ENCODE measurements at regions not wholly inside any gene's neighbourhood (a gene's known extent, or its start where the extent isn't known, plus 50 kb on each side); places are given as distances from the start of the nearest gene placed in this dataset.

DNA sequence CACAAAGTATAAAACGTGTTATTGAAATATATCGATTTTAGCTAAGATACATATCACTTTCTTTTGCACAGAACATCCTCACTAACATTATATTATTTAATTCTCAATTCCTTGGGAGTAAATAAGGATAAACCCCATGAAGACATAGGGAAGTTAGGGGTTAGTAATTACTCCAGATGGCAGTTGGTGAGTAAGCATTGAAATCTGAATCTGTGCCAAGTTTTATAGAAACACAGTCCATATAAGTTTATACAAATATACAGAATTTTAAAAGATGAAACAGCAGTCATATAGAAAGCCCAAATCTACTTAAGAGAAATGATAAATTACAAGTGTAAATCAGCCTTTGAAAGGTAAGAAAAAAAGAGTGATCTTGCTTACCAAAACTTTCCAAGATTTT, 200.4 kb upstream of the SYT10 start:
- Mint-ChIP-seq H3K4me1 (ENCODE audit: low read depth, unreplicated experiment) (peaks cover 2% of the 10 kb centered on the region), H3K9me3 (ENCODE audit: unreplicated experiment) (peaks cover 1% of the 10 kb centered on the region), H3K36me3 (ENCODE audit: low read depth, unreplicated experiment) (no peaks in the 10 kb centered on the region), H3K27ac (ENCODE audit: unreplicated experiment) (no peak overlapping the region), H3K4me3 (ENCODE audit: unreplicated experiment) (no peak overlapping the region), H3K27me3 (ENCODE audit: low read depth, unreplicated experiment) (no peaks in the 10 kb centered on the region)
- H3K4me3 ChIP-seq (ENCODE audit: insufficient read depth, low read depth, low read length), result no peak overlapping the region
- H3K27ac ChIP-seq (ENCODE audit: low read depth, low read length), result no peak overlapping the region
- TF ChIP-seq EZH2 (IDR thresholded peaks at IDR 0.05; ENCODE audit: insufficient read depth, low read length), result no peak
- TF ChIP-seq, protein P1, sequence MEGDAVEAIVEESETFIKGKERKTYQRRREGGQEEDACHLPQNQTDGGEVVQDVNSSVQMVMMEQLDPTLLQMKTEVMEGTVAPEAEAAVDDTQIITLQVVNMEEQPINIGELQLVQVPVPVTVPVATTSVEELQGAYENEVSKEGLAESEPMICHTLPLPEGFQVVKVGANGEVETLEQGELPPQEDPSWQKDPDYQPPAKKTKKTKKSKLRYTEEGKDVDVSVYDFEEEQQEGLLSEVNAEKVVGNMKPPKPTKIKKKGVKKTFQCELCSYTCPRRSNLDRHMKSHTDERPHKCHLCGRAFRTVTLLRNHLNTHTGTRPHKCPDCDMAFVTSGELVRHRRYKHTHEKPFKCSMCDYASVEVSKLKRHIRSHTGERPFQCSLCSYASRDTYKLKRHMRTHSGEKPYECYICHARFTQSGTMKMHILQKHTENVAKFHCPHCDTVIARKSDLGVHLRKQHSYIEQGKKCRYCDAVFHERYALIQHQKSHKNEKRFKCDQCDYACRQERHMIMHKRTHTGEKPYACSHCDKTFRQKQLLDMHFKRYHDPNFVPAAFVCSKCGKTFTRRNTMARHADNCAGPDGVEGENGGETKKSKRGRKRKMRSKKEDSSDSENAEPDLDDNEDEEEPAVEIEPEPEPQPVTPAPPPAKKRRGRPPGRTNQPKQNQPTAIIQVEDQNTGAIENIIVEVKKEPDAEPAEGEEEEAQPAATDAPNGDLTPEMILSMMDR (IDR thresholded peaks at IDR 0.05; ENCODE audit: insufficient read depth, low read depth, low read length), result no peak
- H3K4me1 ChIP-seq (ENCODE audit: insufficient read depth, low read length), result no peaks in the 10 kb centered on the region
- H3K27me3 ChIP-seq (ENCODE audit: insufficient read depth, low read length), result no peaks in the 10 kb centered on the region
- H3K9ac ChIP-seq (ENCODE audit: low read length), result no peak overlapping the region
- H3K9me3 ChIP-seq (ENCODE audit: insufficient read depth, low read depth, low read length), result no peaks in the 10 kb centered on the region
- H3K4me2 ChIP-seq (ENCODE audit: low read length), result no peak overlapping the region
- no peaks in the 10 kb centered on the region for H4K20me1 ChIP-seq (ENCODE audit: insufficient read depth, low read length)
- no peaks in the 10 kb centered on the region for H3K79me2 ChIP-seq (ENCODE audit: insufficient read depth, low read length)
- no peaks in the 10 kb centered on the region for H3K36me3 ChIP-seq (ENCODE audit: insufficient read depth, low read length)
- no peak overlapping the region for H2AFZ ChIP-seq (ENCODE audit: low read depth, low read length)
- no peak for FAIRE-seq
- DNase-seq (ENCODE audit: low read depth), result no peak

DNA sequence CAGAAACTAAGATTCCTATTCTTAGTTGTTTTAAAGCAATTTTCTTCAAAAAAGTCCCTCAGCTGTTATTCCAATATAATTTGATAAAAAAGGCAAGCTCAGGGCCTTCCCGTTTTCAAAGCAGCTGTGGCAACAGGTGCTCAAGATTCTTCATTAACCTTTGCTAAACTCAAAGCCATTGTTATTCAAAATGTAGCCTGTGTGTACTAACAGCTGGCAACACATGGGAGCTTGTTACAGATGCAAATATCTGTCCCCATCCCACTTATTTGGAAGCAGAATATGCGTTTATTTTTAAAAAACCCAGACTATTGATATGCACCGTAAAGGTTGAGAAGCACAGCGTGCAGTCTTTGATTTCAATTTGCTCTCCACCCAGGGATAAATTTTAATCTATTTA, 210.4 kb upstream of the SYT10 start:
- Mint-ChIP-seq H3K4me1 (ENCODE audit: low read depth, unreplicated experiment) (no peaks in the 10 kb centered on the region), H3K36me3 (ENCODE audit: low read depth, unreplicated experiment) (no peaks in the 10 kb centered on the region)
- no peak overlapping the region for H3K9ac ChIP-seq (ENCODE audit: low read length)

DNA sequence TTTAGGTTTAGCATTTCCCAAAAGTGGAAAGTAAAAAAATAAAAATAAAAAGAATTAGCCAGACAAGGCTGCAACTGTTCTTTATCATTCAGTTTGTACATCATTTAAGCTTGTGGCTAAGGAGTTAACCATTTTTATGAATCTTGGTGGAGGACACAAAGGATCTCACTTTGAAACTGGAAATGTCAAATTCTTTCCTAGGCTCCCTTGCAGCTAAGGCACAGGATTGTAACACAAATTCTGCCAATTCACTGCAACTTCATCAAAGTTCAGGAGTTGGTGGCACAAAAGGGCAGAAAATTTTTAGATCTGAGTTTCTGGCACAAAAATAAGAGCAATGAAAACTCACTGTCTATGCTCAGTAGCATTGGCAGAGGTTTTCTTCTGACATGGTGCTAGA, 211.2 kb upstream of the SYT10 start:
- Mint-ChIP-seq H3K27me3 (ENCODE audit: low read depth, unreplicated experiment) (no peaks in the 10 kb centered on the region), H3K4me1 (ENCODE audit: low read depth, unreplicated experiment) (no peaks in the 10 kb centered on the region), H3K4me3 (ENCODE audit: unreplicated experiment) (no peak overlapping the region), H3K36me3 (ENCODE audit: low read depth, unreplicated experiment) (no peaks in the 10 kb centered on the region), H3K27ac (ENCODE audit: unreplicated experiment) (no peak overlapping the region), H3K9me3 (ENCODE audit: unreplicated experiment) (no peaks in the 10 kb centered on the region)
- Histone ChIP-seq H3K4me3 (ENCODE audit: insufficient read depth, low read depth, low read length) (no peak overlapping the region), H3K27ac (ENCODE audit: low read depth, low read length) (no peak overlapping the region), H3K27me3 (ENCODE audit: insufficient read depth, low read length) (no peaks in the 10 kb centered on the region), H3K79me2 (ENCODE audit: insufficient read depth, low read length) (no peaks in the 10 kb centered on the region), H3K9me3 (ENCODE audit: insufficient read depth, low read depth, low read length) (peaks cover 4% of the 10 kb centered on the region), H4K20me1 (ENCODE audit: insufficient read depth, low read length) (no peaks in the 10 kb centered on the region), H2AFZ (ENCODE audit: low read depth, low read length) (no peak overlapping the region), H3K4me1 (ENCODE audit: insufficient read depth, low read length) (no peaks in the 10 kb centered on the region), H3K4me2 (ENCODE audit: low read length) (no peak overlapping the region), H3K9ac (ENCODE audit: low read length) (no peak overlapping the region), H3K36me3 (ENCODE audit: insufficient read depth, low read length) (no peaks in the 10 kb centered on the region)
- TF ChIP-seq, protein P1 (IDR thresholded peaks at IDR 0.05; ENCODE audit: insufficient read depth, low read depth, low read length), result no peak
- FAIRE-seq (no peak), DNase-seq (ENCODE audit: low read depth) (no peak)

More for the DNA sequence above, 210.4 kb upstream of the SYT10 start:
- Histone ChIP-seq H3K79me2 (ENCODE audit: insufficient read depth, low read length) (no peaks in the 10 kb centered on the region), H4K20me1 (ENCODE audit: insufficient read depth, low read length) (no peaks in the 10 kb centered on the region), H3K9me3 (ENCODE audit: insufficient read depth, low read depth, low read length) (peaks cover 4% of the 10 kb centered on the region), H3K27ac (ENCODE audit: low read depth, low read length) (no peak overlapping the region), H3K4me1 (ENCODE audit: insufficient read depth, low read length) (no peaks in the 10 kb centered on the region), H3K4me3 (ENCODE audit: insufficient read depth, low read depth, low read length) (no peak overlapping the region), H3K27me3 (ENCODE audit: insufficient read depth, low read length) (no peaks in the 10 kb centered on the region), H2AFZ (ENCODE audit: low read depth, low read length) (no peak overlapping the region), H3K36me3 (ENCODE audit: insufficient read depth, low read length) (no peaks in the 10 kb centered on the region), H3K4me2 (ENCODE audit: low read length) (no peak overlapping the region)
- FAIRE-seq (no peak), DNase-seq (ENCODE audit: low read depth) (no peak)
- TF ChIP-seq, protein P1 (IDR thresholded peaks at IDR 0.05; ENCODE audit: insufficient read depth, low read depth, low read length), result no peak
- TF ChIP-seq EZH2 (IDR thresholded peaks at IDR 0.05; ENCODE audit: insufficient read depth, low read length), result no peak
- Mint-ChIP-seq H3K9me3 (ENCODE audit: unreplicated experiment) (no peaks in the 10 kb centered on the region), H3K4me3 (ENCODE audit: unreplicated experiment) (no peak overlapping the region), H3K27me3 (ENCODE audit: low read depth, unreplicated experiment) (no peaks in the 10 kb centered on the region), H3K27ac (ENCODE audit: unreplicated experiment) (no peak overlapping the region)

All from astrocyte (in vitro differentiated cells and primary cell).